BE2C (cell line): ENCODE measurements at regions not wholly inside any gene's neighbourhood (a gene's known extent, or its start where the extent isn't known, plus 50 kb on each side); places are given as distances from the start of the nearest gene placed in this dataset.

Source experiments
- DNase-seq: peaks from one replicate; pipeline ENCODE4 v3.0.0-alpha.2; 2020
- H3K27me3 ChIP-seq: fragments of 250-450 bp; sonication (Bioruptor Pico); 2 replicates; pipeline ENCODE4 v1.5.1; 2020; ENCODE audit warnings: mild to moderate bottlenecking
- H3K36me3 ChIP-seq: fragments of 250-450 bp; sonication (Bioruptor Pico); 2 replicates; pipeline ENCODE4 v1.5.1; 2020; ENCODE audit warnings: mild to moderate bottlenecking
- H3K4me1 ChIP-seq: fragments of 250-450 bp; sonication (Bioruptor Pico); 2 replicates; pipeline ENCODE4 v1.5.1; 2020
- H3K4me3 ChIP-seq: 2 replicates; pipeline ENCODE4 v1.5.1; 2011; ENCODE audit warnings: low read depth, low read length
- H3K9me3 ChIP-seq: fragments of 250-450 bp; sonication (Bioruptor Pico); 2 replicates; pipeline ENCODE4 v1.5.1; 2020
- TF ChIP-seq, protein P1 (sequence below): IDR thresholded peaks from 2 replicates; pipeline ENCODE4 v1.5.1; 2012; ENCODE audit warnings: mild to moderate bottlenecking, low read depth, low read length

DNA sequence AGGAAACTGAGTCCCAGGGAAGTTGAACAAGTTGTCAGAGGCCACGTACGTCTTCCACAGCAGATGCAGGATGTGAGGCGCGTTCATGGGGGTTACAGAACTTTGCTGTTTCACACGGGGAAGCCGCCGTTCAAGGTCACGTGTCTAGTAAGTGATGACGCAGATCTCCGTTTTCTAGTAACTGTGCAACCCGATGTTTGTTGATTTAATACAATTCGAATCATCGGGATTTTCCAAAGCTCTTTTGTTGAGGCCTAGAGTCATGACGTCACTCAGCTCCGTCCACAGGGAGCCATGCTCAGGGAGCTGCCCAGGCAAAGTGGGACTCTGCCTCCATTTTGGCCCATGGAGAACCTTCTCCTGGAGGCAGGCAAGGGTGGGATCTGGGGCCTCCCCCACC, 1121.8 kb downstream of the TBC1D22A start:
- Histone ChIP-seq H3K27me3 (no peaks in the 10 kb centered on the region), H3K9me3 (no peaks in the 10 kb centered on the region), H3K4me3 (no peak overlapping the region), H3K4me1 (no peaks in the 10 kb centered on the region), H3K36me3 (no peaks in the 10 kb centered on the region)
- DNase-seq: no peak
- TF ChIP-seq, protein P1, sequence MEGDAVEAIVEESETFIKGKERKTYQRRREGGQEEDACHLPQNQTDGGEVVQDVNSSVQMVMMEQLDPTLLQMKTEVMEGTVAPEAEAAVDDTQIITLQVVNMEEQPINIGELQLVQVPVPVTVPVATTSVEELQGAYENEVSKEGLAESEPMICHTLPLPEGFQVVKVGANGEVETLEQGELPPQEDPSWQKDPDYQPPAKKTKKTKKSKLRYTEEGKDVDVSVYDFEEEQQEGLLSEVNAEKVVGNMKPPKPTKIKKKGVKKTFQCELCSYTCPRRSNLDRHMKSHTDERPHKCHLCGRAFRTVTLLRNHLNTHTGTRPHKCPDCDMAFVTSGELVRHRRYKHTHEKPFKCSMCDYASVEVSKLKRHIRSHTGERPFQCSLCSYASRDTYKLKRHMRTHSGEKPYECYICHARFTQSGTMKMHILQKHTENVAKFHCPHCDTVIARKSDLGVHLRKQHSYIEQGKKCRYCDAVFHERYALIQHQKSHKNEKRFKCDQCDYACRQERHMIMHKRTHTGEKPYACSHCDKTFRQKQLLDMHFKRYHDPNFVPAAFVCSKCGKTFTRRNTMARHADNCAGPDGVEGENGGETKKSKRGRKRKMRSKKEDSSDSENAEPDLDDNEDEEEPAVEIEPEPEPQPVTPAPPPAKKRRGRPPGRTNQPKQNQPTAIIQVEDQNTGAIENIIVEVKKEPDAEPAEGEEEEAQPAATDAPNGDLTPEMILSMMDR: no peak

DNA sequence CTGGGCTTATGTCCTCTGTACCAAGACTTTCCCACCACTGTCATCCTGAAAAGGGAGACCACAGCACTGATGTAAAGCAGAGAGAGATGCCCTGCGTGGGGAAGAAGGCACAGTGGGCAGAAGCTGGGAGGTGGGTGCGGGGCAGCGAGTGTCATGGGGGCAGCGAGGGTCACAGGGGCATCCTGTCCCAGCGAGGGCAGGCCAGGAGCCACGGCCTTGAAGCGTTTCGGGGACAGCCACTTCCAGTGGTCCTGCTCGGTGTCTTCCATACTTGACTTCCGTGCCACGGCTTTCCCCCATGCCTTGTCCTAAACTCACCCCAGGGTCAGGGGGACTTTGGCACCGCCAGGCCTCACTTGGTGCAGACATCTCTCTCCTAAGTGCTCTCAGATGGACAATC, 1121.3 kb downstream of the TBC1D22A start:
- Histone ChIP-seq H3K4me3 (no peak overlapping the region), H3K36me3 (no peaks in the 10 kb centered on the region), H3K4me1 (no peaks in the 10 kb centered on the region), H3K9me3 (no peaks in the 10 kb centered on the region), H3K27me3 (no peaks in the 10 kb centered on the region)
- TF ChIP-seq, protein P1: no peak
- DNase-seq: no peak

DNA sequence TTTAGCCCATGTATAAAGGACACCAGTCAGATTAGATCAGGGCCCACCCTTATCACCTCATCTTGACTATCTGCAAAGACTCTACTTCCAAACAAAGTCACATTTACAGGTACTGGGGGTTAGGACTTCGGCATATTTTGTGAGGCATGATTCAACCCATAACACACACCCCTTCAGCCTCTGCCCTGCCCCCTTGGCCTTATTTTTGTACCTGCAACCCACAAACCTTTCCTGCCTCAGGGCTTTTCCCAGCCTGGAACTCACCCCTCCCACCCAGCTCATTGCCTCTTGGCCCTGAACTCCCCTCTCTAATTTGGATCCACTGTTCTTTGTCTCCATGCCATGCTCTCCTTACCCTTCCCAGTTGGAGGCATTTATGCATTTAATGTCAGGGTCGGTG, 1116.9 kb downstream of the TBC1D22A start:
- no peaks in the 10 kb centered on the region for H3K36me3 ChIP-seq
- no peaks in the 10 kb centered on the region for H3K27me3 ChIP-seq
- H3K4me1 ChIP-seq: no peaks in the 10 kb centered on the region
- no peak overlapping the region for H3K4me3 ChIP-seq
- no peaks in the 10 kb centered on the region; the same call in none of the 2 replicates for H3K9me3 ChIP-seq
- DNase-seq: no peak
- TF ChIP-seq, protein P1: no peak

DNA sequence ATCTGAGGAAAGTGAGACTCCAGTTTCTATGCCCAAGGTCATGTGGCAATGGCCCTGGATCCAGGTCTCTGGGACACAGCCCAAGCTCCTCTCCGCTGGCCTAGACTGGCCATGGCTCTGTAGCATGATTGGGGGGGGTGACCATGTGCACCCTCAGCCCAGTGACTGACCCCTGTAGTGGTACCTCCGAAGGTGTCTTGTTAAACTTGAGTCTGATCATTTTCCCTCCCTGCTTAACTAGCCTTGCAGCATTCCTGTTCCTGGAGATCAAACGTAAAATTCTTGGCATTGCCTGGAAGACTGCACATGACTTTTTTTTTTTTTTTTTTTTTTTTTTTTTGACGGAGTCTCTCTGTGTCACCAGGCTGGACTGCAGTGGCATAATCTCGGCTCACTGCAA, 1116.0 kb downstream of the TBC1D22A start:
- TF ChIP-seq, protein P1: no peak
- no peaks in the 10 kb centered on the region for H3K4me1 ChIP-seq
- H3K27me3 ChIP-seq: no peaks in the 10 kb centered on the region
- no peak overlapping the region for H3K4me3 ChIP-seq
- no peaks in the 10 kb centered on the region for H3K36me3 ChIP-seq
- DNase-seq: no peak
- H3K9me3 ChIP-seq: no peaks in the 10 kb centered on the region; the same call in none of the 2 replicates

DNA sequence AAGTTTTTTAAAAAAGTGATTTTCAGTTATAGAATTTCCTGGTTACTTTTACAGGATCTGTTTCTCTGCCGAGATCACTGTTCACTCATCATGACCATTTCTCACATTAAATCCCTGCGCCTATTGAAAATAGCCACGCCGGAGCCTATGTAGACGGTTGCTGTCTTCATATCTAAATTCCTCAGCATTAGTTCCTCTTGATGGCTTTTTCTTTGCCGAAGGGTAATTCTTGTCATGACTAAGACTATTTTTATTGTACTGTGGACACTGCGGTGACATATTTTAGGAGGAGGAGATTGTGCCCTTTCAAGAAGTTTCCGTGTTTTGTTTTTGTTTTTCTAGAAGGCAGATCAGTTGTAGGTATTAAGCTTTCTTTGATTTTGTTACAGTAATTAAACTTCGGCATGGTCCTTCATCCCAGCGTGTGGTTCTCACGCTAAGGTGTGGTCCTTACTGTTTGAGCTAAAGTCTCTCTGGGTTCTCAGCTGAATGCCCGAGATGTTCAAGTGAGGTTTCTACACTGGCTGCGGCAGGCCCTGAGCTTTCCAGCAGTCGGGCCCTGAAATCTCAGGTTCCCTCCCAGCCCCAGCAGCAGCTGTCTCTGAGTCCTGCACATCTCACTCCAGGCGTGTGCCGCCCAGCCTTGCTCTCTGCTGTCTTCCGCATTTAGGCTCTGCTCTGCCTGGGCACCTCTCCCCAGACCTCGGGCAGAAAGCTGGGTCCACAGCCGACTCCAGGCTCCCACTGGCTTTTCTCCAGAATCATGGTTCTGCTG, 1110.5 kb downstream of the TBC1D22A start:
- no peak for DNase-seq
- Histone ChIP-seq H3K4me1 (no peaks in the 10 kb centered on the region), H3K27me3 (no peaks in the 10 kb centered on the region), H3K4me3 (no peak overlapping the region), H3K9me3 (no peaks in the 10 kb centered on the region; the same call in none of the 2 replicates), H3K36me3 (no peaks in the 10 kb centered on the region)
- TF ChIP-seq, protein P1: no peak

DNA sequence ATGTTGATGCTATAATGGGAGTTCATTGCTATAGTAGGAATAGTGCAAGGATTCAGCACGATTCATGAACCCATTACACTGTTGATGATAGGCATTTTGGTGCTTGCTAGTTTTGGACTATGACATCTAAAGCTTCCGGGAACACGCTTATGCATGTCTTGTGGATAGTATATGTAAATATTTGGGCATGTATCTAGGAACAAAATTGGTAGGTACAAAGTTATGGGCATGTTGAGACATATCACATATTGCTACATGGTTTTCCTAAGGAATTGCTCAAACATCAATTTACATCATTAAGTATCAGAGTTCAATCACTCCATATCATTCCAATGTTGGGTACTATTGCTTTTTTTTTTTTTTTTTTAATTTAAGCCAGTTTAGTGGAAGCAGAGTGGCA, 1103.2 kb downstream of the TBC1D22A start:
- Histone ChIP-seq H3K4me1 (no peaks in the 10 kb centered on the region), H3K36me3 (no peaks in the 10 kb centered on the region), H3K4me3 (no peak overlapping the region), H3K27me3 (no peaks in the 10 kb centered on the region), H3K9me3 (no peaks in the 10 kb centered on the region)
- TF ChIP-seq, protein P1: no peak
- no peak for DNase-seq
